HUES6 (cell line): ENCODE measurements at regions not wholly inside any gene's neighbourhood (a gene's known extent, or its start where the extent isn't known, plus 50 kb on each side); places are given as distances from the start of the nearest gene placed in this dataset.
"Not testable (repeated sequence)": the region's sequence is repeated elsewhere in the genome, so short reads cannot be mapped to it uniquely, and the experiment has no call there.

Experiments
- H3K27ac ChIP-seq: 2 replicates; pipeline ENCODE4 v1.7.0; 2013; ENCODE audit warnings: low read depth, mild to moderate bottlenecking, low read length, inconsistent platforms
- H3K27me3 ChIP-seq: 2 replicates; pipeline ENCODE4 v1.6.1; 2013; ENCODE audit warnings: low read length; ENCODE audit not compliant: control insufficient read depth, insufficient read depth
- H3K36me3 ChIP-seq: 2 replicates; pipeline ENCODE4 v1.6.1; 2013; ENCODE audit warnings: low read length; ENCODE audit not compliant: control insufficient read depth, insufficient read depth
- H3K4me1 ChIP-seq: 2 replicates; pipeline ENCODE4 v1.6.1; 2013; ENCODE audit warnings: low read length; ENCODE audit not compliant: control insufficient read depth, insufficient read depth
- H3K4me3 ChIP-seq: 2 replicates; pipeline ENCODE4 v1.5.1; 2013; ENCODE audit warnings: low read depth, low read length
- H3K9ac ChIP-seq: one replicate; pipeline ENCODE4 v1.6.1; 2013; ENCODE audit warnings: mild to moderate bottlenecking, low read length
- H3K9me3 ChIP-seq: 2 replicates; pipeline ENCODE4 v1.6.1; 2013; ENCODE audit warnings: low read depth, low read length; ENCODE audit not compliant: control insufficient read depth, insufficient read depth

DNA sequence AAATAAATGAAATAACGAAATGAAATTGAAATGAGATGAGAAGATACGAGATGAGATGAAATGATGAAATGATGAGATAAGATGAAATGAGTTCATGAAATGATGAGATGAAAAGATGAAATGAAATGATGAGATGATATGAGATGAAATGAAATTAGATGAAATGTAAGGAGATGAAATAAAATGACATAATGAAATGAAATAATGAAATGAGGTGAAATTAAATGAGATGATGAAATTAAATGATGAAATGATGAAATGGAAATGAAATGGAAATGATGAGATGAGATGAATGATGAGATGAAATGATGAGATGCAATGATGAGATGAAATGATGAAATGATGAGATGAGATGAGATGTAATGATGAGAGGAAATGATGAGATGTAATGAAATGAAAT, 2881.4 kb upstream of the TEKT4 start:
- not testable (repeated sequence) for H3K27me3 ChIP-seq, H3K36me3 ChIP-seq, H3K27ac ChIP-seq, H3K9ac ChIP-seq, H3K4me3 ChIP-seq, H3K4me1 ChIP-seq
- peaks cover 19% of the 10 kb centered on the region; the same call in 1 of the 2 replicates for H3K9me3 ChIP-seq

DNA sequence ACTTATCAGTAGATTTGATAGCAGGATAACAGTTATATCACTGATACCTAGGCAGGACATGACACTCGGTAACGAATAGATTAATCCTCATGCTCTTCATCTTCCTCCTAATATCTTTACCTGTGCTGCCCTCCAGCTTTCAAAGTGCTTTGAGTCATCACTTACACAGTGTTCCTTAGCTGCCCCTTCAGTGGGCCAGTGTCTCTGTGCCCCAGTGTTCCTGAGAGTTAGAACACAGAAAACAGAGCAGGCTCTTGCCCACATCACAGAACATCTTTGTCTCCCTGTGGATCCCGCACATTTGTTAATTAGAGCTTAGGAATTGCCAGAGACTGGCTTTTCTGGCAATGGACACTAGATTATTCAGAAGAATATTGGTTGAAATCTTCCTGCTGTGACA, 2864.7 kb upstream of the TEKT4 start:
- H3K27ac ChIP-seq, H3K27me3 ChIP-seq, H3K9ac ChIP-seq, H3K9me3 ChIP-seq, H3K4me1 ChIP-seq, H3K4me3 ChIP-seq, H3K36me3 ChIP-seq: not testable (repeated sequence)
